Cerebellar nuclear complex (tissue), 1 donor: ENCODE measurements at regions not wholly inside any gene's neighbourhood (a gene's known extent, or its start where the extent isn't known, plus 50 kb on each side); places are given as distances from the start of the nearest gene placed in this dataset.
"Not testable (repeated sequence)": the region's sequence is repeated elsewhere in the genome, so short reads cannot be mapped to it uniquely, and the experiment has no call there.

Source experiments
- DNase-seq, 2 experiments: peaks; one replicate each; lab custom pipeline; 2025; lab: John Stamatoyannopoulos, UW

DNA sequence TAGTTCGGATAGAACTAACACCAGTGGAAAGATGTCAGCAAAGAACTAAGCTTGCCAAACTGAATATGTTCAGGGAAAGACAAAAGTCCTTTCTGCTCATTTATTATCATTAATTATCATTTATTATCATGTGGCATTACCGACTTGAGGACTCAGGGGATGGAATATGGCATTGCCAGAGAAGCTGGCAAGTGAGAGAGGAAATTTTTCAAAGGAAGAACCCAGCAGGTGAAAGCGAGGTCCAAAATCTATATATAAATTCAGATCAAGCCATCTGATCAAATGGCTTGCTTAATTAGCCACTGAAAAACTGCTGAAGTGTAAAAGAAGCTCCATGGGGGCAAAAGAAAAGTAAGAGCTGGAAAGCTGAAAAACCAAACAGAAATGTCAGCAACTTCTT, 1049.6 kb upstream of the SEMA6A start:
- DNase-seq: no peak

DNA sequence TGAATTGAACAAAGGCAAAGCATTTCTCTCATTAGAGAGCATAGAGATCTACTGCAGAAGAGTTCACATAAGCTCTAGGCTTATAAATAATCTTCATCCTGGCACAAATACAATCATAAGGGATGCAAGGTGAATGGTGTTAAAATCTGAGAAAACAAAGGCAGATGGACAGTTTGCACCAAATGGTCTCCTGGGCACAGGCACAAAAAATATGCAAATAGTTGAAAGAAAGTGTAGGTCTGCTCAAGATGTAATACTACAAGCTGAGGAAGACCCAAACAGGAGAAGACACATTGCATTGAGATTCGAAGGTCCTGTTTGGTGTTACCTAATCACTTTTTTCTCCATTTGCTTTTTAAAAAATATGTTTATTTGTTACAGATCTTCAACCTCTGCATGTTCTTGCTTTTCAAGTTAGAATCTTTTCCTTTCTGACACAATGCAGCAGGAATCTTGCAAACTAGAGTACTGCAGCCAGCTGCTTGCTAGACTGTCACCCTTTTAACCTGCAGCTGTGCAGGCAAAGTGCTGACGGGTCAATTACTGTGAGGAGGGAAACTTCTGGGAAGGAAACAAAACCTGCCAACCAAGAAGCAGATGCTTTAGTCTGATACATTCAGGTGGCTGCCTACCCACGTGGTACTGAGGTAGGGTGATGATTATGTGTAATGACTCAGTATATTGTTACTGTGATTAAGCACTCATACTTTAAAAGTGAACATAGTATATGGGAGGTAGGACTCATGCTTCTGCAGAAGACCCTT, 1048.6 kb upstream of the SEMA6A start:
- DNase-seq: peak; percentile 62 to 94

DNA sequence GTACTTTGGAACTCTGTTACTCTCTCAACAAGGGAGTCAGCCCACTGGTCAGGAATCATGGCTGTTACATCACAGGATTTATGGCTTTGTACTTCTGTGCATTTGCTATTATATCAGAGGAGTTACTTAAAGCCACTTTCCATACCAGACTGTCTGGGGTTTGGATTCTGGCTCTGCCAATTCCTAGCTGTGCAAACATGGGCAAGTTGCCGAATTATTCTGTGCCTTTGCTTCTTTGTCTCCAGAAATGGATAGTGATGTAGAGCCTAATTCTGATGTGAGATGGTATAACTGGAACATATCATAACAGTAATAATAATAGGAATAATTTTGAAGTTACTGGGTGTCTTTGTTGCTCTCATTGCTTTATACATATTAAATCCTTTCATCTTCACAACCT, 1047.3 kb upstream of the SEMA6A start:
- peak; percentile 57 to 70 for DNase-seq

DNA sequence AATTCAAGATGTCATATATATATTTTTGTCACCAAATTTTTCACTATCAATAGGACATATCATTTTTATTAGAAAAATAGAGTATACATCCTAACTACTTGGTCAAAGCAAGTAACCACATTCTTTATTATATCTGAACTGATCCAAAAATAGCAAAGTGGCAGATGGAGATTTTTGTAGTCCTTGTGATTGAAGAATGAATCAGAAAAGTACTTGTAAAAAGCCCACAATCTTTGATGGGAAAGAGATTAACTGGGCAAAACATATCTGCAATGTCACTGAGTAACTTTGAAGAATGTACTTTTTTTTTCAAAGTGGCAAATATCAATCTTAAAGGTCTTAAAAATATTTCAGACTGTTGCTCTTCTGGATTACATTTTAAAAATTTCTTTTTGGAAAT, 1040.6 kb upstream of the SEMA6A start:
- no peak for DNase-seq

DNA sequence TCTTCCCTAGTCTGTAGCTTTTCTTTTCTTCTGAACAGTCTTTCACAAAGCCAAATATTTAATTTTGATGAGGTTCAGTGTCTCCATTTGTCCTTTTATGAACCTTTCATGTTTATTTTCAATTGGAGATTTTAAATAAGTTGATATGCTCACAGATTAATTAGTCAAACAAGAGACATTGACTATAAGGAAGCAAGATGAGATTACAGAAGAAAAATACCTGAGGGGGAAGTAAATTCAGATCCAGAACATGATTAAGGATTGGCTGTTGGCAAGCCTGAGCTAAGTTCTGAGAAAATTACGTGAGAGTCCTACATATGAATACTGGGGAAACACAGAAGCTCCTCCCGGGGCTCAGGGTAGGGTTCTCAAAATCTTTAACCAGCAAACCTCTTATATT, 1039.8 kb upstream of the SEMA6A start:
- DNase-seq: no peak

DNA sequence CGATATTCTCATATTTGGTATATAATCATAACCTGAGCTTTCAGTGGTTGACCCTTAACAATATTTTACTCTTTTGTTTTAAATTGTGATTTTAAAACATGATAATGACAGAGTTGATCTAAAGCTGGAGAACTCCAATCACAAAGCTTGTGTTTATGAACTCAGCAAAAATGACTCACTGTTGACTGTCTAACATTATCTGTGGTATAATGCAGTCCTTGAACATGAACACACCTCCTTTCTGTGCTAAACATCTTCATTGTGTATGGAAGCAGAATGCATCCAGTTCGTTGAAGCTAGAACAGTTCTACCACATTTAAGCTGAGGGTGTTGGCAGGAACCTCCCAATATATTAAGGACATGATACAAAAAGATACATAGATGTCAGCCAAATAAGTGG, 1030.2 kb upstream of the SEMA6A start:
- no peak for DNase-seq

DNA sequence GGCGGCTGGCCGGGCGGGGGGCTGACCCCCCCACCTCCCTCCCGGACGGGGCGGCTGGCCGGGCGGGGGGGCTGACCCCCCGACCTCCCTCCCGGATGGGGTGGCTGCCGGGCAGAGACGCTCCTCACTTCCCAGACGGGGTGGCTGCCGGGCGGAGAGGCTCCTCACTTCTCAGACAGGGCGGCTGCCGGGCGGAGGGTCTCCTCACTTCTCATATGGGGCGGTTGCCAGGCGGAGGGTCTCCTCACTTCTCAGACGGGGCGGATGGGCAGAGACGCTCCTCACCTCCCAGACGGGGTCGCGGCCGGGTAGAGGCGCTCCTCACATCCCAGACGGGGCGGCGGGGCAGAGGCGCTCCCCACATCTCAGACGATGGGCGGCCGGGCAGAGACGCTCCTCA, 1025.2 kb upstream of the SEMA6A start:
- DNase-seq: not testable (repeated sequence)

DNA sequence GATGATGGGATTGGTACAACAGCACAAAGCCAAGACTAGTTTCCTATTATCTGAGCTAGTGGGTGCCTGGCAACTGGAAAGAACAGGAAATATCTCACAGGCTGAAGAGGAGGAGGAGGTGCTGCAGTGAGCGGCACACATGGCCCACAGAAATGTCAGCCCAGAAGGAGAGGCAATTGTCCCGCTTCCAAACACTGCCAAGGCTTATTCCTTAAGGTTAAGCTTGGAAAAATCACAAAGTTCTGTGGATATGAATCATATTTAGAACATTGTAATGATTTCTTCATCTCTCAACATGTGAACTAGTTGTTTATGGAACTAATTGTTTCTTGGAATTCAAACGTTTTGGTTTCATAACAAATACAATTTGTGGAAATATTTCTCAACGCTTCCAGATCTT, 1019.5 kb upstream of the SEMA6A start:
- no peak for DNase-seq

DNA sequence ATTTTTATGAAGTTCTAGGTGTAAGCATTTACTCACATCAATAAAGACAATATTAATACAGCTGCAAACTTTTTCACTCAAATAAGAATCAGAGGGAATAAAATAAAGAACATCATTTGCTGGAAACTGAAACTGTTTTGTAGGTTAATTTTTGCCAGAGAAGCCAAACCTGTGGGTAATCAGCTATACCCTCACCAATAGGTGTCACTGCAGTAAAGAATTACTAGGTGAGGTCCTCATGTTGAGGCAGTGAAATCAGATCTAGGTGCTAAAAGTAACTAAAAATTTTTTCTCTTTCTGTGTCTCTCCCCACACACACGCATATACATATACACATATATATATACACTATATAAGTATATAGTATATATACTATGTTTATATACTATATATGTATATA, 1016.3 kb upstream of the SEMA6A start:
- no peak for DNase-seq

DNA sequence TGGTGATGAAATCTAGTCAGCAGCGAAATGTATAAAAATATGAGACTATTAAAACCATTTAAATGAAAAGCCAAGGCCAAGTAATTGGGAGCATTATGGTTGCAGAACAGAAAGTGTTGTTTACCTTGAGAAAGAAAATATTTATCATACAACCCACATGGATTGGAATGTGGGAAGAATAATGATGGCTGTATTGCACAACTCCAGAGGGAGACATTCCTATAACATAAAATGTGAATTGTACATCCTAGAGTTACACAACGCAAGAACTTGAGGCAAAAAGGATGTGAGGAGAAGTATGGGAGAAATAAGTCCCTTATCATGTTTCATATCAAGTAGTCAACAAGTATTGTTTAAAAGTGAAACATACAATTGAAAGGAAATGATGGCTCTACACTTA, 1014.0 kb upstream of the SEMA6A start:
- DNase-seq: no peak

DNA sequence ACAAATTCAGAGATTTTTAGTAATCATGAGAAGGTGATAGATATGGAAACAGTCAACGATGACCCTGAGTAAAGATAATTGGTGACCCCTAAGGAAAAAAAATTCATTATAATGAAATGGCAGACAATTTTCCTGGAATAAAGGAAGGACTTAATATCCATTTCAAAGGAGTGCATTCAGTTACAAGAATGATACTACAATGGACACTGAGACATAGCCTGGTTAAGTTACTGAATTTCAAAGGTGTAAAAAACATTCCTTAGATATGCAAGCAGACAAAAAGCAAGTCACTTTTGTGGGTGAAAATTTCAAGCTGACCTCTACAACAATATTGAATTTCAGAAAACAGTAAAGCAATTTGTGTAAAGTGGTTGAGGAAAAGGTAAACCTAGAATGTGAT, 1012.5 kb upstream of the SEMA6A start:
- DNase-seq: no peak

DNA sequence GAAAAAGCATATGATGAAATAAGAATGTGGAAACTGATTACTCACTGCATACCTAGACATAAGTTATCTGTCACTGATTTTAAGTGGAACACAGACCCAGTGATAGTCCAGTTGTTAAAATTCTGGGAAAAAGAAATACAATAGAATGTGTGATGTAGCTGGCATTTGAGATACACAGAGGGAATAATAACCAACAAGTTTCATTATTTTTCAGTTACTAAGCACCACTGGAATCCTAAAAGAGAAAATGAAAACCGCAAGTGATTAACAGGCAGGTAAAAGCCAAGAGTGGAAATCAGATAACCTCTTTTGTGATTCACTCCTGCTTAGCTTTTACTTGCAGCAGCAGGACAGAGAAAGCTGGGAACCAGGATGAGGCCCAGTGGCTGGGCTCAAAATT, 994.0 kb upstream of the SEMA6A start:
- DNase-seq: no peak

DNA sequence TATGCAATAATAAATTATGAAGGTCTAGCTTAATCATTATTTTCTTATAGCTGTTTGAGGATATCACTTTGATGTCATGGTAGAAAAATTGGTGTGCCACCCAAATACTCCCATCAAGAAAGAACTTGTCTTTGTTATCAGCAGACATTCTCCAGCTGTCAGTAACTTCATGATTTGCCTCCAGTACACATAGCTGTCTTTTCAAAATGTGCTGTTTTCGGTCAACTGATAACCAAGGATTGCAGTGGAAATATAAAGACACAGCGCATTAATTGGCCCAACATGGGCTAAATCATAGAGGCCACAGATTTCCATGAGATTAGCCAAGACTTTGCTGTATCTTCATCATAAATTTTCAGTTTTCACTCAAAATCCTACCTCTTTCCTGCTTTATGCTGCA, 993.5 kb upstream of the SEMA6A start:
- DNase-seq: no peak

DNA sequence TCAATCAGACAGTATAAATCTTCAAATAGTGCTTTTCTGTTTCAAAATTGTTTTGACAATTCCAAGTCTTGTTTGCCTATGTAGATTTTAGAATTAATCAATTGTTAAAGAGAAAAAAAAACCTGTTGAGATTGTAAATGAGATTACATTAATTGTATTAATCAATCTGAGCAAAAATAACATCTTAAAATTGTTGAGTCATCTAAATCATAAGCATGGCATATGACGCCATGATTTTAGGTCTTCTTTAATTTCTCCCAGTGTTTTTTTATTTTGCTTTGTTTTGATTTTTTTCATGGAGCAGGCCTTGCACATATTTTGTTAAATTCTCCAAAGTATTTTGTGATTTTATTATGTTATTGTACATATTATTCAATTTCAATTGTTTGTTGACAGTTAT, 988.0 kb upstream of the SEMA6A start:
- DNase-seq: no peak

DNA sequence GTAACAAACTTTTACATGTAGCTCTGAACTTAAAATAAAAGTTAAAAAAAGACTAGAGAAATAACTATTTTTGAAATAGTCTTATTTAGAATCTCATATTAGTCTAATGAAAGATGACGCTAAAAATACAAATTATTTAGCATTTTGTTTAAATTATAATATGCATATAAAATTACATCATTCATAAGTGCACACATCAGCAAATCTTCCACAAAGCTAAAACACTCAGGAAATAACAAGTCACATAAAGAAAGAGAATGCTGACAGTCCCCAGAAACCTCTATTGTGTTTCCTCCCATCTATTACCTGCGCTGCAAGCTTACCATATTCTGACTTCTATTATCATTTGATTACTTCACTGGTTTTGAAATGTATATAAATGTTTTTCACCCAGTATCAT, 986.9 kb upstream of the SEMA6A start:
- DNase-seq: no peak

DNA sequence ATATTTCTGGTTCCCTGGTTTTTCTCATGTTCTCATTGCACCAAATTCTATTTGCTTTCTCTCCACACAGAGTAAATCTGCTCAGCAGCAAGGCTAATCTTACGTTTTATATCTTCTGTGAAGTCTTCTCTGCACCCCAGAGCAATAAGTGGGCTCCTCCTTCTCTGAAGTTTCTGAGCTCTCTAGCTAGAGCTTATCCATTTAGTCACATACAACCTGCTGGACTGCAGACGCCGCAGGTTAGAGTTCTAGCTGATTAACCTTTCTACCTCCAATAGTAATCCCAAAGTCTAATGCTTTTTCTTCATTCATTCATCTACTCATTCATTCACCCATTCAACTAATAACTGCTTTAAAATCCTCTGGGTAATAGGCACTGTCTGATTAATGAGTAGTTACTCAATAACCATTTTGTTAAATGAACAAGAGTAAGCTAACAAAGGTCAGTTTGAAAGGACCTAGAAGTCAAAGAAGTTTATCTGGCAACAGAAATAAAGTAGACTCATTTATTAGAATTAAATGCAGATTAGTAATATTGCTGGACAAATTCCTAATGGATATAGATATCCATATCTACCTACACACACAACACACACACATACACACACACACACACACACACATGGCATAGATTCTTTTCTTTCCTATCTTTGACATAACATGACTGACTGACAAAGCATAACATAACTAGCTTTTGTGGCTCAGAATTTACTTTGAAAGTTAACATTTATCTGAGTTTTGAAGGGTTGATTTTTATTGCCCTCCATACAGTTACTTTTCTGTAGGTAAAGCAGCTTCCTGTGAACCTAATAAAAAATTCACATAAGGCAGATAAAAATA, 984.6 kb upstream of the SEMA6A start:
- DNase-seq: no peak

DNA sequence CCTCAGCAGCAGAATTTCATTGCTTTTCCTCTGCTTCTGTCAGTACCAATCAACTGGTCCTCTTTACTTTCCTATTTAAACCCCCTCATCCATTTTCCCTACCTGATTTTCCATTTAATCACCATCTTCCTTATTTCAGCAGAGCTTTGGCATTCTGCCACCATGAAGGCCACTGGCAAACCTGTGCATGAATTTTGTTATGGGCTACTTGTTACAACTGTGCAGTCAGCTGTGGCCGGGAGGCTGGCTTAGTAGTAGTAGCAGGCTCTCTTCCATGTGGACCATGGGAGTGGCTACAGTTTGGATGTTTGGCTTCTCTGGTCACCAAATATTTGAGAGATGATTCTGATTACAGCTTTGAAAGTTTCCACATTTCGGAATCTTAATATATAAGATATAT, 976.6 kb upstream of the SEMA6A start:
- no peak for DNase-seq

DNA sequence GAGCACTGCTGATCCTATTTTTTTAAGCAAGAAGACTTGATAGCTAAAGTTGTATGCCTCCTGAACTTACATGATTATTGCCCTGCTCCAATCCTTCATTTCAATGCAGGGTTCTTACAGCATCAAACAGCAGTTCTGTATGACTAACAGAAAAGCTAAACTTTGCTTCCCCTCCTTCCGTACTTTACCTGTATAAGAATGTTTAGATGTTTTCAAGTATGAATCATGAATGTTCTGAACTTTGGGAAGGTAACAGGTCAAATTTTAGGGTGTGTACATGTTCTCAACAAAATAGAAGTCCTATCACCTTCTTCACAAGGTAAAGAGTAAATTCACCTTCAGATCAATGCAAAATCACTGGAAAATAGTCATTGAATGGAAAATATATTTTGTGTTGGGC, 972.6 kb upstream of the SEMA6A start:
- DNase-seq: no peak

DNA sequence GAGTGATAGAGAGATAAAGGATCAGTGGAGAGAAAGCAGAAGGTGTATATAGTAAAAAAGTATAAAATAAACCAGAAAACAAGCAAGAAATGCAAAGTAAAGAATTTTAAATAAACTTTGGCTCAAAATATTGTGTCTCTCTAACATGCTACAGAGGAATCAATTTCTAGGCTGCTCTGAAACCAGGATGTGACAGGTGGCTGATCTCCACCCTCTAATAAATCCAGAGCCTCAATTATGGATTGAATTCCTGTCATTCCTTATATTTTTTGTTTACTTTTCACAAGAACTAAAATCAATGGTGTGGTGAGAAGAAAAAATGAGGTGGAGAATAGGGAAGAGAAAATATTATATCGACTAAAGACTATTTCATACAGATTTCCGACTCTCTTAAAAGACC, 965.1 kb upstream of the SEMA6A start:
- DNase-seq: no peak

DNA sequence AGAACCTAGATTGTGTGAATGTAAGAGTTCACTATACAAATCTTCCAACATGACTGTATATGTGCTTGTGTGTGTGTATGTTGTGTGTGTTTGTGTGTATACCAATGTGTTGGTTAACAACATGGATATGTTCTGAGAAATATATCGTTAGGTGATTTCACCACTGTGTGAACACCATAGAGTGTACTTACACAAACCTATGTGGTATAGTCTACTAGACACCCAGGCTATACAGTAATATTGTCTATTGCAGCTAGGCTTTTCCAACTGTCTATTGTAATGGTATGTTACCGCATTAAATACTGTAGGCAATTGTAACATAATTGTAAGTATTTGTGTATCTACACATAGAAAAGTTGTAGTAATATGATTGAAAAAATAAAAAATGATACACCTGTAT, 959.2 kb upstream of the SEMA6A start:
- no peak for DNase-seq

DNA sequence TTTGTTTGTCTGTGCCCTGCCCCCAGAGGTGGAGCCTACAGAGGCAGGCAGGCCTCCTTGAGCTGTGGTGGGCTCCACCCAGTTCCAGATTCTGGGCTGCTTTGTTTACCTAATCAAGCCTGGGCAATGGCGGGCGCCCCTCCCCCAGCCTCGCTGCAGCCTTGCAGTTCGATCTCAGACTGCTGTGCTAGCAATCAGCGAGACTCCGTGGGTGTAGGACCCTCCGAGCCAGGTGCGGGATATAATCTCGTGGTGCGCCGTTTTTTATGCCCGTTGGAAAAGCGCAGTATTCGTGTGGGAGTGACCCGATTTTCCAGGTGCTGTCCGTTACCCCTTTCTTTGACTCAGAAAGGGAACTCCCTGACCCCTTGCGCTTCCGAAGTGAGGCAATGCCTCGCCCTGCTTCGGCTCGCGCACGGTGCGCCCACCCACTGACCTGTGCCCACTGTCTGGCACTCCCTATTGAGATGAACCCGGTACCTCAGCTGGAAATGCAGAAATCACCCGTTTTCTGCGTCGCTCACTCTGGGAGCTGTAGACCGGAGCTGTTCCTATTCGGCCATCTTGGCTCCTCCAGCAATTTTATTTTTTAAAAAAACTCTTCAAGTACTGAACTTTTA, 958.5 kb upstream of the SEMA6A start:
- DNase-seq: not testable (repeated sequence)

DNA sequence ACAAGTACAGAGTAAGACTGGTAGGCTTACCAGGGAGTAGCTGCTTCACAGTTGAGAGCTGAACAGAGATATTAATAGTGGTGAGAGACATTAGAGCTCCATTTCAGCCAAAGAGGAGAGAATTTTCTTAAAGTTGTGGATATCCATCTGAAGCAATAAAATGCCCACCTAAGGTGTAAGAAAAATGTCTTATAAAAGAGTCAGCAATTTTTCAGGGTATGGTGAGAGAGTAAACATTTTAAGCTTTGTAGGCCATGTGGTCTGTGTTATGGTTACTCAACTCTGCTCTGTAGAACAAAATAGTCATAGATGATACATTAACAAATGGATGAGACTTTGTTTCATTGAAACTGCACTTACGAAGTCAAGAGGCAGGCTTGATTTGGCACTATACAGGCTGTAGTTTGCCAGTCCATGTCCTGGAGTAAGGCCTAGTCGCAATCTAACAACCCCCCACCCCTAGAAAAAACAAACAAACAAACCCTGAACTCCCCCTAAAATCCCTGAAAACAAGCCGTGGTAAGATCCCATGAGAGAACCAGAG, 945.4 kb upstream of the SEMA6A start:
- no peak for DNase-seq

DNA sequence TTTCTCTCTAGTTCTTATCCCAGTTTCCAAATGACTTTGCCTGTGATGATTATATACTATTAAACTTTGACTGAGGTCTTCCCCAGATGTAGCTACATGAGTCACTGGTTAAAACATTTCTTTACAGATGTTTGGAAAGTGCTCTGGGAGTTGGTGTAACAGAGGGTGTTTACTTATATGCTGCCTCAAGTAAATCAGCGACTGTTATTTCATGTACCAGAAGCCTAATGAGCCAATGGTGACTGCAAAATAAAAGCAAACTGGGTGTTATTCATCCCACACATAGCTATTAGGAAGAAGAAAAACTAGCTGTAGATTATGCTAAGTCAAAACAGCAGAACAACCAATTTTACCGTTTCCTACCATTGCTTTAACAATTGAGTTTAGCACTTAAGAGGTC, 929.7 kb upstream of the SEMA6A start:
- DNase-seq: no peak
